GM21825 (cell line): ENCODE measurements at regions not wholly inside any gene's neighbourhood (a gene's known extent, or its start where the extent isn't known, plus 50 kb on each side); places are given as distances from the start of the nearest gene placed in this dataset.
A peak's percentile ranks its signal among the peaks of the same experiment; 100 is the strongest.
"Not testable (repeated sequence)": the region's sequence is repeated elsewhere in the genome, so short reads cannot be mapped to it uniquely, and the experiment has no call there.

Source experiments
- ATAC-seq: cut with Tn5 transposase; IDR thresholded peaks from one replicate; pipeline ENCODE4 v1.9.1; 2021; ENCODE audit warnings: mild to moderate bottlenecking, moderate library complexity; ENCODE audit not compliant: unreplicated experiment

DNA sequence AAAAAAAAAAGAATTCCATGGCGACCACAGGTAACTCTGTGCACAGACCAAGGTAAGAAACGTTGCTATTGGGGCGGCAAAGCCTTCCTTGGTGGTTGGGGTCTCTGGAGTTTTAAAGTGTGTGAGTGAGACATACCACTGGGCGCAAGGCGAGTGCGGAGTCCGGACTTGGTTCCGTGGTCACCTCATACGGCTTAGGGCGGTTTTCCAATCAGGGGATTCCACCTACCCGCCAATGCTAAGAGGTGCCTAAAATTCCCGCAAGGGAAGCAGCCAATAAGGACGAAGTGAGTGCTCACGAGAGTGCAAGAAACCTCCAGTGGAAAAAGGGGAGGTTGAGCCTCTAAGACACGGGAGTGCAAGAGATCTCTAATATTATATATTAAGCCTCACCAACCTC is 68.6 kb upstream of the PRSS16 start:
- ATAC-seq, result no peak

DNA sequence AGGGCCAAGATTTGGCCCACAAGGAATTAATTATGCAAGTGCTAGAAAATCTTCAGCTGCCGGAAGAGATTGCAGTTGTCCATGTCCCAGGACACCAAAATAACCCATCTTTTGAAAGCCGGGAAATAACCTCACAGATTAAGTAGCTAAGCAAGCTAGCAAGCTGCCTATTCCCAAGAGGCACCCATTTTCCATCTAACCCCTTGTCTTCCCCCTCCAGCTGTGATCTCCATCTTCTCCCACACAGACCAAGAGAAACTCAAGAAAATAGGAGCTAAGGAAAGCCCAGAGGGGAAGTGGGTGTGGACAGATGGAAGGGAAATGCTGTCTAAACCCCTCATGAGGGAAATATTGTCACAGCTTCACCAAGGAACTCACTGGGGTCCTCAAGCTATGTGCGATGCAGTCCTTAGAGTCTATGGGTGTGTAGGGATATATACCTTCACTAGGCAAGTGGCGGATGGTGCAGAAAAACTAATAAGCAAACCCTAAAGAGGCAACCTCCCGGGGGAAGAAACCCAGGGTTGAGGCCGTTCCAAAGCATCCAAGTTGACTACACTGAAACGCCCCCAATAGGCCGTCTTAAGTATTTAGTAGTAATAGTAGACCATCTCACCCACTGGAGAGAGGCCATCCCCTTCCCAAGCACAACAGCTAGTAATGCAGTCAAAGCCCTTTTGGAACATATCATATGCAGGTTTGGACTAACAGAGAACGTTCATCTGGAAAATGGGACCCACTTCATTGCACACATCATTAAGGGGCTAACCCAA is 64.3 kb upstream of the PRSS16 start:
- ATAC-seq, result no peak

DNA sequence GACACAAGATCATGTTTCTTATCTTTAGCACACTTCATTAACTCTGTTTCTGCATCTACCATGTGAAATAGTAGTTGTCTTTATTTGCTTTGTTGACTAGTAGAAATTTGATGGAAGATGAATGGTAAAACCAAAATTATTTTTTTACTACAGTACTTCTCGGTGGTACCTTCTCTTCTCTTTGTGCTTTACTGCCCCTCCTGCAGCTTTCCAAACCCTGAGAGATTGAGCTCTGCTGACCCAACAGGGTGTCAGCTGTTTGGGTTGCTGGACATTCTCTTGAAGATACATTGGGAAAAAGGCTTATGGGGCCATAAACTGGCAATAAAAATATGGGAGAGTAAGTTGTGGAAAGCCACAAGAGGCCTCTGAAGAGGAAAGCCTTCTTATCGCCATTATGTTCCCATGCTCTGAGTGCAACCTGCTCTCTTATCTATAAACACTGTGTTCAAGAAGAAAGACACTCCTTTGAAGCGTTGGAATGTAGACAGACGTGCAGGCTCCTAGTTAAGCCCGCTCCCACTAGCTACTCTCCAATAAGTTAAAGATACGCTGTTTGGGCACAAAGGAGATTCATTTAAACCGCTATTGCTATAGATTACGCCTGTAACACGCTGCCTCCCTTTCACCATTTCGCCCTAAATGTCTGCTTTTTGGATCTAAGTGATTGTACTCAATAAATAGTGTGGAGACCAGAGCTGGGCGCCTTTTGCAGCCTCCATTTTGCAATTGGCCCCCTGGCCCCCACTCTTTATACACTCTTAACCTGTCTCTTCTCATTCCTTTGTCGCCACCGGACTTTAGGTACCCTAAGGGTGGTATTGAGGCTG is 60.1 kb upstream of the PRSS16 start:
- no peak for ATAC-seq

DNA sequence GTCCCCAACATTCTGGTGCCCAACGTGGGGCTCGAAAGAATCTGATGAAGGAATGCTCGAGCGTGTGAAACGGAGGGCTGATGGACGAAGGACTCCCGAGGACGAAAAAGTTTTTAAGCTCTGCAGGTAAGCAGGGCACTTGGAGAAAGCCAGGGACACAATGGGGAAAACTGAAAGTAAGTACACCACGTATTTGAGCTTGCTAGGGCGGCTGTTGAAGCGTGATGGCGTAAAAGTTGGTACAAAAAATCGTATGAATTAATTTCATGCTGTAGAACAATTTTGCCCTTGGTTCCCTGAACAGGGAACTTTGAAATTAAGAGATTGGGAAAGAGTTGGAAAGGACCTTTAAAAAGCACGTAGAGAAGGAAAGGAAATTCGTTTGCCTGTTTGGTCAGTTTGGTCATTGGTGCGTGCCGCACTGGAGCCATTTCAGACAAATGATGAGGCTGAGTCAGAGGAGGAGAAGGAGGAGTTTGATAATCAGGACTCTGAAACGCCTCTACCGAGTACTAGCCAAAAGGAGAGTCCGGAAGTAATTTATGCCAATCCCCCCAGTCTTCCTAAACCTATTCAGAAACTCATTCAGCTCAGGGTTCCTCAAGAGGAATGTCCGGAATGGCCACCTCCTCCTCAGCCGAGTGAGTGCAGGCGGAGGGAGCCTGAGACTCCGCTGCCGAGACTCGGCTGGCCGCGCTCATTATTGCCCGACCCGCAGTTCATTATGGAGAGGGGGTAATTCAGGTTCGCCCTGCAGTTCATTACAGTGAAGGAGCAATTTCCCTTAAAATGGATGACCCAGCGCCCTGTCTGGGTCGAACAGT is 59.2 kb upstream of the PRSS16 start:
- peak; percentile 72 for ATAC-seq

DNA sequence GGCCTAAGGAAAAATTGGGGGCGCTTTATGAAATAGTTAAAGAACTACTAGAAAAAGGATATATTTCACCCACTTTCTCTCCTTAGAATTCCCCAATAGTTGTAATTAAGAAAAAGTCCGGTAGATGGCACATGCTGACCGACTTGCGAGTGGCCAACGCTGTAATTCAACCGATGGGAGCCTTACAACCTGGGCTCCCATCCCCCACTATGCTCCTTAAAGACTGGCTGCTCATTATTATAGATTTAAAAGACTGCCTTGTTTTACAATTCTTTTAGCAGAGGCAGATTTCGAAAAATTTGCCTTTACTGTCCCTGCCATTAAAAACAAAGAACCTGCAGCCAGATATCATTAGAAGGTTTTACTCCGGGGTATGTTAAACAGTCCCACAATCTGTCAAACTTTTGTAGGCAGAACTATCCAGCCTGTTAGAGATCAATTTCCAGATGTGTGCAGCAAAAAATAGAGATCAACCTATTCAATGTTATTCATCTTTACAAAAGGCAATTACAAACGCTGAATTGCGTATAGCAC is 58.5 kb upstream of the PRSS16 start:
- ATAC-seq, result peak; percentile 70

DNA sequence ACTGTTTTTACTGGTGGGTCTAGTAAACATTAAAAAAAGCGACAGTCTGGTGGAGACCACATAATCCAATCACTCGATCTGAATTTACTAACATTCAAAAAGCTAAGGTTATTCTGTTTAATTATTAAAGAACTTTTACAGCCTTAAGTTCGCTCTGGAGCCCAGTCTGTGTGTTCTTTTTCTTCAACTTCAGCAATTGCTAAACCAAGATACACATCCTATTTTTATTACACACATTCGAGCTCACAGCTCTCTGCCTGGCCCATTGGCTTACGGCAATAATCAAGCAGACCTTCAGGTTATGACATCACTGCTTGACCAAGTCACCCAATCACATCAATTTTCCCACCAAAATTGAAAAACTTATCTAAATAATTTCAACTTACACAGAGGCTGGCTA is 57.4 kb upstream of the PRSS16 start:
- no peak for ATAC-seq

DNA sequence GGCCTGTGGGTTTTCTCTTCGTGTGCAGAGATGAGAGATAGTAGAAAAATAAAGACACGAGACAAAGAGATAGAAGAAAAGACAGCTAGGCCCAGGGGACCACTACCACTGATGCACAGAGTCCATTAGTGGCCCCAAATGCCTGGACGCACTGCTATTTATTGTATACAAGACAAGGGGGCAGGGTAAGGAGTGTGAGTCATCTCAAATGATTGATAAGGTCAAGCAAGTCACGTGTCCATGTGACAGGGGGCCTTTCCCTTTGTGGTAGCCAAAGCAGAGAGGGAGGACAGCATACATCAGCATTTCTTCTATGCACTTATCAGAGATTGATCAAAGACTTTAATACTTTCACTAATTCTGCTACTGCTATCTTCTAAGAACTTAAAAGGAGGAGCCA is 53.0 kb upstream of the PRSS16 start:
- not testable (repeated sequence) for ATAC-seq

DNA sequence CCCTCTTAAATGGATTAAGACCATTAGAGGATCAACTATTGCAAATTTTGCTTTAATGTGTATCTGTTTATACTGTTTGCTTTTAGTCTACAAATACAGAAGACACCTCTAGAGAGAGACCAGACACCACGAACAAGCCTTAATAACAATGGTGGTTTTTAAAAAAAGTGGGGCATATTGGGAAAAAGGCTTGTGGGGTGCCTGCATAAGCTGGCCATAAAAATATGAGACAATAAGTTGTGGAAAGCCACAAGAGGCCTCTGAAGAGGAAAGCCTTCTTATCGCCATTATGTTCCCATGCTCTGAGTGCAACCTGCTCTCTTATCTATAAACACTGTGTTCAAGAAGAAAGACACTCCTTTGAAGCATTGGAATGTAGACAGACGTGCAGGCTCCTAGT is 52.0 kb upstream of the PRSS16 start:
- ATAC-seq, result not testable (repeated sequence)
